HPDE6-E6E7 (cell line): ENCODE measurements at regions not wholly inside any gene's neighbourhood (a gene's known extent, or its start where the extent isn't known, plus 50 kb on each side); places are given as distances from the start of the nearest gene placed in this dataset.
"Not testable (repeated sequence)": the region's sequence is repeated elsewhere in the genome, so short reads cannot be mapped to it uniquely, and the experiment has no call there.

Source experiments
- DNase-seq: peaks from one replicate; pipeline ENCODE4 v3.0.0; 2011; ENCODE audit warnings: missing footprints; ENCODE audit errors: extremely low spot score

GRCh38 chr10:94223702-94224370 is 138.9 kb downstream of the NOC3L start:
- DNase-seq: no peak

GRCh38 chr10:94224656-94225055 is 138.1 kb downstream of the NOC3L start:
- DNase-seq: peak; percentile 28

GRCh38 chr10:94225589-94225988 is 137.2 kb downstream of the NOC3L start:
- DNase-seq: no peak

- DNase-seq: no peak
These were observed 132.5 kb downstream of the NOC3L start for GRCh38 chr10:94230134-94230785.

- no peak for DNase-seq
These were observed 129.9 kb downstream of the NOC3L start for GRCh38 chr10:94232711-94233383.

GRCh38 chr10:94235461-94235860 is 127.3 kb downstream of the NOC3L start:
- DNase-seq: no peak

- no peak for DNase-seq
These were observed 124.6 kb downstream of the NOC3L start for GRCh38 chr10:94238006-94238617.

- DNase-seq: no peak
These were observed 123.0 kb downstream of the NOC3L start for GRCh38 chr10:94239696-94240095.

- no peak for DNase-seq
These were observed 122.2 kb downstream of the NOC3L start for GRCh38 chr10:94240491-94240890.

- DNase-seq: no peak
These were observed 121.8 kb downstream of the NOC3L start for GRCh38 chr10:94240901-94241300.

GRCh38 chr10:94251098-94251497 is 111.6 kb downstream of the NOC3L start:
- DNase-seq: no peak

- no peak for DNase-seq
These were observed 111.2 kb downstream of the NOC3L start for GRCh38 chr10:94251568-94251967.

- not testable (repeated sequence) for DNase-seq
These were observed 105.3 kb downstream of the NOC3L start for GRCh38 chr10:94257407-94257806.

- DNase-seq: no peak
These were observed 102.3 kb downstream of the NOC3L start for GRCh38 chr10:94260455-94260854.

GRCh38 chr10:94264085-94264484 is 98.7 kb downstream of the NOC3L start:
- no peak for DNase-seq

GRCh38 chr10:94266091-94266490 is 96.6 kb downstream of the NOC3L start:
- DNase-seq: no peak

GRCh38 chr10:94268652-94269051 is 94.1 kb downstream of the NOC3L start:
- no peak for DNase-seq

GRCh38 chr10:94274142-94274787 is 88.5 kb downstream of the NOC3L start:
- DNase-seq: no peak

GRCh38 chr10:94276140-94276539 is 86.6 kb downstream of the NOC3L start:
- no peak for DNase-seq

- no peak for DNase-seq
These were observed 85.3 kb downstream of the NOC3L start for GRCh38 chr10:94277450-94277849.

GRCh38 chr10:94279835-94280709 is 82.7 kb downstream of the NOC3L start:
- peak; percentile 37 for DNase-seq
